ENCODE measurements at regions not wholly inside any gene's neighbourhood (a gene's known extent, or its start where the extent isn't known, plus 50 kb on each side); places are given as distances from the start of the nearest gene placed in this dataset.

DNA sequence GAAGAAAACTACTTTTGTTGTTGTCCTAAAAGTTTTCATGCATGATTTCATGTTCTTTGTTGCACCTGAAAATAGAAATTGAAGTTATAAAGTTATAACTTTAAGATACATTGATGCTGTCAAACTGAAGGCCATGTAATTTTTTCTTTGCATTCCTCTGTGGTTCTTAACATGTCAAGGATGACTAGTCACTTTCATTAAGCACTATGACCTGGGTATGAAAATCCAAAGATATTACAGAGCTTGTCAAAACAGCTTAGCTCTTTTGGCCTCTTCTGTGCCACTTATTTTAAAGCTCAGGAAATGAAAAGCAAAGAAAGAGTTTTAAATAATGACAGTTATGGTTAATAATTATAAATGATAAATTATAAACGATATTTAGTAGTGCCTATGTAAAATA is 241.6 kb upstream of the CACNA2D1 start:
- H3K4me3 ChIP-seq (replicated peaks; ENCODE audit: low read depth, low read length), result no peak overlapping the region
- TF ChIP-seq CTCF (IDR thresholded peaks at IDR 0.05; ENCODE audit: low read length, missing control alignments), result no peak
- no peak for DNase-seq (ENCODE audit: low read depth)

- H3K4me3 ChIP-seq (replicated peaks; ENCODE audit: low read depth, low read length), result no peak overlapping the region
- no peak for TF ChIP-seq CTCF (IDR thresholded peaks at IDR 0.05; ENCODE audit: low read length, missing control alignments)
- DNase-seq (ENCODE audit: low read depth), result no peak
These were observed 235.1 kb upstream of the CACNA2D1 start for GRCh38 chr7:82678716-82679115.

DNA sequence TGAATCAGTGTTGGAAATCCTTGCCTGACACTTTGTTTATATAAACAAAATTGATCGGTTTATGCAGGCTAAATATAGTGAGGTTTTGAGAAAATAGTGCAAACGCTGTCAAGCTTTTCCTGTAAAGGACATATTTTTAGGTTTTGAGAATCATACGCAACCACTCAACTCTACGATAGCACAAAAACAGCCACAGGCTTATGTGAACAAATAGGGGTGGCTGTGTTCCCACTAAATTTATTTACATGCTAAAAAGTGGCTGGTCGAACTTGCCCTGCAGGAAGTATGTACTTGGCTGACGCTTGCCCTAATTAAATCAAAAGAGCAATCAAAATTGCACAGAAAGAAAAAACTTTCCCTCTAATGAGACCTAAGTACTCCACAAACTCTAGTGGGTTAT is 234.7 kb upstream of the CACNA2D1 start:
- H3K4me3 ChIP-seq (replicated peaks; ENCODE audit: low read depth, low read length), result no peak overlapping the region
- TF ChIP-seq CTCF (IDR thresholded peaks at IDR 0.05; ENCODE audit: low read length, missing control alignments), result no peak
- no peak for DNase-seq (ENCODE audit: low read depth)

DNA sequence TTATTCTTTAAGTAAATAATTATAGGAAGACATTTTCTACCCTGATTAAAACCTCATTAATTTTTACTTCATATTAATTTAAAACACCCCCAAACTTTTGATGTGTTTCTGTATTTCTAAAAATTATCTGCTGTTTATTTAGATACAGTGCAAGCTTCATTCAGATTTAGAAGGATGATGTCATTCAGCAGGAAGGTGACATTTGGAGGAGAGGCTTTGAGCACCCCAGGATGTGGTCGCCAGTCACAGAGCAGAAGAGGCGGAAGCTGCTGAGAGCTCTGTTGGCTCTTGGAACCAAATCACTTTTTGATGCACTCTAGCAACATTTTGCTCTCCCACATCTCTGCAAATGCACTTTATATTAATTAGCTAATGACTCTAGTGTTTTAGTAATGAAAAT is 233.9 kb upstream of the CACNA2D1 start:
- no peak for TF ChIP-seq CTCF (IDR thresholded peaks at IDR 0.05; ENCODE audit: low read length, missing control alignments)
- H3K4me3 ChIP-seq (replicated peaks; ENCODE audit: low read depth, low read length), result no peak overlapping the region
- no peak for DNase-seq (ENCODE audit: low read depth)

DNA sequence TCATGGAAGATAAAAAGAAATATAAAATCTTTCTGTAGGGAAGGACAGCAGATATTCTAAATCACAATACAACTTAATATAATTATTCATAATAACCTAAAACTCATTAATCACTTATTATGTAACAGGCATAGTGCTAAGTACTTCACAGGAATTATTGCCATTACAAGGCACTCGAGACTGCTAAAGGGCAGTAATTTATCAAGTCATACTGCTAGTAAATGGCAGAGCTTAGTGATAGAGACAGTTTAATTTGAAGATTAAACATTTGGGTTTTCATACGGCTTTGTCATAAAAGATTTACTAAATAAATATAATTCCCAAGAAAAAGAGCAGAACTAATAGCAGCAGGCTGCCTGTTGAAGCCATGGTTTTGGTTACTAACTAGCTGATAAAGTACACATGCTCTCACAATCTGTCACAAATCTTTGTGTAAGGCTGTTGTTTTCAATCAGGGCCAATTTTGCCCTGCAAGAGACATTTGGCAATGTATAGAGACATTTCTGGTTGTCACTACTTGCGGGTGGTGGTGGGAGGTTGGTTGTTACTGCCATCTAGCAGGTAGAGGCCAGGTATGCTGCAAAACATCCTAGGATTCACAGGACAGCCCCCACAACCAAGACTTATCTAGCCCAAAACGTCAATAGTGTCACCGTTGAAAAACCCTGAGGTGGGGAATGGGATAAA is 233.3 kb upstream of the CACNA2D1 start:
- DNase-seq (ENCODE audit: low read depth), result no peak
- no peak for TF ChIP-seq CTCF (IDR thresholded peaks at IDR 0.05; ENCODE audit: low read length, missing control alignments)
- H3K4me3 ChIP-seq (replicated peaks; ENCODE audit: low read depth, low read length), result no peak overlapping the region

GRCh38 chr7:82675396-82675795 is 231.8 kb upstream of the CACNA2D1 start:
- no peak overlapping the region for H3K4me3 ChIP-seq (replicated peaks; ENCODE audit: low read depth, low read length)
- no peak for TF ChIP-seq CTCF (IDR thresholded peaks at IDR 0.05; ENCODE audit: low read length, missing control alignments)
- DNase-seq (ENCODE audit: low read depth), result peak; percentile 65

DNA sequence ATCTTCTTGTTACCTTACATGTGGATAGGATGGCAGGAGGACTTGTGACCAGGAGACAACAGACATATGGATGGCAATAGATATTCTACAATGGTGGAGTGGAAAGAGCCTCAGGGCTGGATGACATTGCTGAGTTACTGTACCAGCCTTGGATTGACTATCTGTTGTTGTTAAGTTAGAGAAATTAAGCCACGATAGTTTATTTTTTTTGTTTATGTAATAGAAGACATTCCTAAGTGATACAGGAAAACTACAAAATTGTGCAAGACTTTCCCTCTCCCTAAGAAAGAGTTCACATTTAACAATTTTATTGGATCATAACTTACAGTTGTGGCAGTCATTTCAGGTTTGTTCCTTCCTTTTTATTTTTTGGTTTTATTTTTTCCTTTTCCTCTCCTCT is 230.7 kb upstream of the CACNA2D1 start:
- TF ChIP-seq CTCF (IDR thresholded peaks at IDR 0.05; ENCODE audit: low read length, missing control alignments), result no peak
- no peak overlapping the region for H3K4me3 ChIP-seq (replicated peaks; ENCODE audit: low read depth, low read length)
- peak; percentile 53 for DNase-seq (ENCODE audit: low read depth)

All from fibroblast of pulmonary artery (primary cell).